SK-N-SH (cell line): ENCODE measurements at regions not wholly inside any gene's neighbourhood (a gene's known extent, or its start where the extent isn't known, plus 50 kb on each side); places are given as distances from the start of the nearest gene placed in this dataset.

Source experiments
- CTCF ChIA-PET: fragments of 300-600, 350-600 bp; formaldehyde crosslinking; extraction: SDS; loops from one replicate; lab custom pipeline; 2021; lab: Yijun Ruan, JAX
- POLR2A ChIA-PET: fragments of 350-600 bp; sonication (Branson Sonifier 250); formaldehyde crosslinking; extraction: SDS; loops from one replicate; lab custom pipeline; 2020; ENCODE audit warnings: antibody characterized with exemption, inconsistent platforms; lab: Yijun Ruan, JAX
- DNase-seq: peaks from one replicate; pipeline ENCODE4 v3.0.0; 2012
- H2AFZ ChIP-seq: fragments of 200-600 bp; sonication (generic); 2 replicates; pipeline ENCODE4 v1.8.1; 2016; ENCODE audit warnings: antibody characterized with exemption, mild to moderate bottlenecking, low read depth
- H3F3A ChIP-seq: fragments of 200-600 bp; sonication (generic); replicated peaks from 2 replicates; pipeline ENCODE3; 2016; ENCODE audit warnings: antibody characterized with exemption, mild to moderate bottlenecking; ENCODE audit not compliant: insufficient read depth
- H3K27ac ChIP-seq, 2 experiments: fragments of 200-500 bp in 1 of 2; fragments of 200-600 bp in 1 of 2; sonication (Bioruptor generic) in 1 of 2; sonication (generic), shearing (Covaris generic) in 1 of 2; 2 replicates each; pipeline versions ENCODE4 v1.5.1 to v1.6.1; 2014 to 2016; ENCODE audit warnings: low read depth in 2 of 2, inconsistent platforms in 1 of 2, low read length in 1 of 2, mild to moderate bottlenecking in 1 of 2, mixed read lengths in 1 of 2
- H3K27me3 ChIP-seq: fragments of 200-600 bp; sonication (generic), shearing (Covaris generic); 2 replicates; pipeline ENCODE4 v1.6.1; 2016; ENCODE audit warnings: mixed run types; ENCODE audit not compliant: insufficient read depth
- H3K36me3 ChIP-seq, 2 experiments: fragments of 200-500 bp in 1 of 2; fragments of 200-600 bp in 1 of 2; sonication (Bioruptor generic) in 1 of 2; sonication (generic) in 1 of 2; replicated peaks in 1 of 2; 2 replicates each; pipeline versions ENCODE3 to v1.5.1; 2014 to 2016; ENCODE audit warnings: low read length in 1 of 2, mild to moderate bottlenecking in 1 of 2; ENCODE audit not compliant: insufficient read depth in 2 of 2, control insufficient read depth in 1 of 2
- H3K4me1 ChIP-seq, 2 experiments: fragments of 200-500 bp in 1 of 2; fragments of 200-600 bp in 1 of 2; sonication (Bioruptor generic) in 1 of 2; sonication (generic), shearing (Covaris generic) in 1 of 2; 2 replicates each; pipeline versions ENCODE4 v1.5.1 to v1.6.1; 2014 to 2016; ENCODE audit warnings: low read depth in 1 of 2, low read length in 1 of 2, mixed run types in 1 of 2; ENCODE audit not compliant: insufficient read depth in 2 of 2, control insufficient read depth in 1 of 2
- H3K4me2 ChIP-seq: fragments of 200-600 bp; sonication (generic), shearing (Covaris generic); 2 replicates; pipeline ENCODE4 v1.6.1; 2017; ENCODE audit warnings: mixed run types
- H3K4me3 ChIP-seq, 2 experiments: fragments of 200-500 bp in 1 of 2; fragments of 200-600 bp in 1 of 2; sonication (Bioruptor generic) in 1 of 2; sonication (generic), shearing (Covaris generic) in 1 of 2; 2 replicates each; pipeline versions ENCODE4 v1.5.1 to v1.8.1; 2014 to 2016; ENCODE audit warnings: low read depth in 2 of 2, inconsistent platforms in 1 of 2, low read length in 1 of 2, mild to moderate bottlenecking in 1 of 2, mixed read lengths in 1 of 2, moderate library complexity in 1 of 2
- H3K79me2 ChIP-seq: fragments of 200-600 bp; sonication (generic); 2 replicates; pipeline ENCODE4 v1.8.1; 2017; ENCODE audit warnings: mild to moderate bottlenecking; ENCODE audit not compliant: insufficient read depth
- H3K9ac ChIP-seq: fragments of 200-600 bp; sonication (generic); 2 replicates; pipeline ENCODE4 v1.6.1; 2017; ENCODE audit warnings: mixed run types
- H3K9me2 ChIP-seq: fragments of 200-600 bp; sonication (generic); 2 replicates; pipeline ENCODE4 v1.6.1; 2017; ENCODE audit warnings: mixed run types
- H3K9me3 ChIP-seq: fragments of 200-600 bp; sonication (generic); 2 replicates; pipeline ENCODE4 v1.6.1; 2017; ENCODE audit warnings: mixed run types, mild to moderate bottlenecking, moderate library complexity
- H4K20me1 ChIP-seq: fragments of 200-600 bp; sonication (generic); 2 replicates; pipeline ENCODE4 v1.6.1; 2017; ENCODE audit warnings: mild to moderate bottlenecking, mixed run types; ENCODE audit not compliant: insufficient read depth
- FOSL2 ChIP-seq: IDR thresholded peaks from 2 replicates; pipeline ENCODE4 v1.4.0; 2012; ENCODE audit warnings: low read depth, mild to moderate bottlenecking, moderate library complexity, borderline replicate concordance
- FOXJ3 ChIP-seq: sonication (generic); formaldehyde crosslinking; IDR thresholded peaks from 2 replicates; pipeline ENCODE4 v1.5.1; 2020; ENCODE audit warnings: mild to moderate bottlenecking, missing genetic modification reagents
- GATA2 ChIP-seq: sonication (generic); formaldehyde crosslinking; IDR thresholded peaks from 2 replicates; pipeline ENCODE4 v1.5.0; 2020; ENCODE audit warnings: mild to moderate bottlenecking, missing genetic modification reagents
- MXI1 ChIP-seq: IDR thresholded peaks from 2 replicates; pipeline ENCODE4 v1.6.1; 2012; ENCODE audit warnings: mild to moderate bottlenecking, low read depth, low read length, improper control_type of control experiment
- NFIC ChIP-seq: IDR thresholded peaks from 2 replicates; pipeline ENCODE4 v1.4.0; 2012; ENCODE audit warnings: borderline replicate concordance
- SMC3 ChIP-seq: IDR thresholded peaks from 2 replicates; pipeline ENCODE4 v1.6.1; 2012; ENCODE audit warnings: low read depth, low read length, improper control_type of control experiment
- USF2 ChIP-seq: fragments of 150-350 bp; IDR thresholded peaks from 2 replicates; pipeline ENCODE4 v1.6.1; 2017; ENCODE audit warnings: antibody characterized with exemption, low read length, low read depth, borderline replicate concordance
- WGBS: methylation state at CpG from one replicate; pipeline ENCODE4 v1.1.6; 2017; ENCODE audit warnings: low lambda C conversion rate; 5-methylcytosine and 5-hydroxymethylcytosine counted together
- TF ChIP-seq, protein P1 (sequence below): fragments of 200-600 bp; sonication (generic); IDR thresholded peaks from 2 replicates; pipeline ENCODE4 v1.6.1; 2017; ENCODE audit warnings: antibody characterized with exemption, mild to moderate bottlenecking, moderate library complexity
- TF ChIP-seq, protein P2 (sequence below): IDR thresholded peaks from 2 replicates; pipeline ENCODE4 v1.4.0; 2012; ENCODE audit warnings: low read depth, borderline replicate concordance
- TF ChIP-seq, protein P3 (sequence below): fragments of 150-350 bp; IDR thresholded peaks from 2 replicates; pipeline ENCODE4 v1.6.1; 2016; ENCODE audit warnings: mild to moderate bottlenecking, low read depth, low read length

- TF ChIP-seq, protein P1, sequence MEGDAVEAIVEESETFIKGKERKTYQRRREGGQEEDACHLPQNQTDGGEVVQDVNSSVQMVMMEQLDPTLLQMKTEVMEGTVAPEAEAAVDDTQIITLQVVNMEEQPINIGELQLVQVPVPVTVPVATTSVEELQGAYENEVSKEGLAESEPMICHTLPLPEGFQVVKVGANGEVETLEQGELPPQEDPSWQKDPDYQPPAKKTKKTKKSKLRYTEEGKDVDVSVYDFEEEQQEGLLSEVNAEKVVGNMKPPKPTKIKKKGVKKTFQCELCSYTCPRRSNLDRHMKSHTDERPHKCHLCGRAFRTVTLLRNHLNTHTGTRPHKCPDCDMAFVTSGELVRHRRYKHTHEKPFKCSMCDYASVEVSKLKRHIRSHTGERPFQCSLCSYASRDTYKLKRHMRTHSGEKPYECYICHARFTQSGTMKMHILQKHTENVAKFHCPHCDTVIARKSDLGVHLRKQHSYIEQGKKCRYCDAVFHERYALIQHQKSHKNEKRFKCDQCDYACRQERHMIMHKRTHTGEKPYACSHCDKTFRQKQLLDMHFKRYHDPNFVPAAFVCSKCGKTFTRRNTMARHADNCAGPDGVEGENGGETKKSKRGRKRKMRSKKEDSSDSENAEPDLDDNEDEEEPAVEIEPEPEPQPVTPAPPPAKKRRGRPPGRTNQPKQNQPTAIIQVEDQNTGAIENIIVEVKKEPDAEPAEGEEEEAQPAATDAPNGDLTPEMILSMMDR: no peak
- TF ChIP-seq, protein P2, sequence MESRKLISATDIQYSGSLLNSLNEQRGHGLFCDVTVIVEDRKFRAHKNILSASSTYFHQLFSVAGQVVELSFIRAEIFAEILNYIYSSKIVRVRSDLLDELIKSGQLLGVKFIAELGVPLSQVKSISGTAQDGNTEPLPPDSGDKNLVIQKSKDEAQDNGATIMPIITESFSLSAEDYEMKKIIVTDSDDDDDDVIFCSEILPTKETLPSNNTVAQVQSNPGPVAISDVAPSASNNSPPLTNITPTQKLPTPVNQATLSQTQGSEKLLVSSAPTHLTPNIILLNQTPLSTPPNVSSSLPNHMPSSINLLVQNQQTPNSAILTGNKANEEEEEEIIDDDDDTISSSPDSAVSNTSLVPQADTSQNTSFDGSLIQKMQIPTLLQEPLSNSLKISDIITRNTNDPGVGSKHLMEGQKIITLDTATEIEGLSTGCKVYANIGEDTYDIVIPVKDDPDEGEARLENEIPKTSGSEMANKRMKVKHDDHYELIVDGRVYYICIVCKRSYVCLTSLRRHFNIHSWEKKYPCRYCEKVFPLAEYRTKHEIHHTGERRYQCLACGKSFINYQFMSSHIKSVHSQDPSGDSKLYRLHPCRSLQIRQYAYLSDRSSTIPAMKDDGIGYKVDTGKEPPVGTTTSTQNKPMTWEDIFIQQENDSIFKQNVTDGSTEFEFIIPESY: no peak
- no peak for TF ChIP-seq FOSL2
- no peak for TF ChIP-seq USF2
Measured at GRCh38 chr19:27652281-27652680, 1560.7 kb downstream of the UQCRFS1 start (continued).

- Histone ChIP-seq H3K27ac (no peak overlapping the region), H3K36me3 (no peaks in the 10 kb centered on the region), H3K4me3 (no peak overlapping the region), H3K9me2 (no peaks in the 10 kb centered on the region), H4K20me1 (no peaks in the 10 kb centered on the region), H3K79me2 (no peaks in the 10 kb centered on the region), H3K4me1 (no peaks in the 10 kb centered on the region), H3K9me3 (no peaks in the 10 kb centered on the region), H3K27me3 (no peaks in the 10 kb centered on the region), H3K9ac (no peak overlapping the region), H2AFZ (no peak overlapping the region), H3K4me2 (no peak overlapping the region), H3F3A (no peaks in the 10 kb centered on the region)
- DNase-seq: no peak
- WGBS: 0% methylated on average over 4 of the region's 4 CpGs
- ChIA-PET POLR2A (no interaction called here), CTCF (no interaction called here)
- TF ChIP-seq USF2 (no peak), GATA2 (no peak), MXI1 (no peak), NFIC (no peak), FOXJ3 (no peak), SMC3 (no peak)
- TF ChIP-seq, protein P3, sequence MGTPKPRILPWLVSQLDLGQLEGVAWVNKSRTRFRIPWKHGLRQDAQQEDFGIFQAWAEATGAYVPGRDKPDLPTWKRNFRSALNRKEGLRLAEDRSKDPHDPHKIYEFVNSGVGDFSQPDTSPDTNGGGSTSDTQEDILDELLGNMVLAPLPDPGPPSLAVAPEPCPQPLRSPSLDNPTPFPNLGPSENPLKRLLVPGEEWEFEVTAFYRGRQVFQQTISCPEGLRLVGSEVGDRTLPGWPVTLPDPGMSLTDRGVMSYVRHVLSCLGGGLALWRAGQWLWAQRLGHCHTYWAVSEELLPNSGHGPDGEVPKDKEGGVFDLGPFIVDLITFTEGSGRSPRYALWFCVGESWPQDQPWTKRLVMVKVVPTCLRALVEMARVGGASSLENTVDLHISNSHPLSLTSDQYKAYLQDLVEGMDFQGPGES: no peak
Measured at GRCh38 chr19:27647423-27647822, 1565.5 kb downstream of the UQCRFS1 start.
